ENCODE measurements at regions not wholly inside any gene's neighbourhood (a gene's known extent, or its start where the extent isn't known, plus 50 kb on each side); places are given as distances from the start of the nearest gene placed in this dataset.
"Not testable (repeated sequence)": the region's sequence is repeated elsewhere in the genome, so short reads cannot be mapped to it uniquely, and the experiment has no call there.

DNA sequence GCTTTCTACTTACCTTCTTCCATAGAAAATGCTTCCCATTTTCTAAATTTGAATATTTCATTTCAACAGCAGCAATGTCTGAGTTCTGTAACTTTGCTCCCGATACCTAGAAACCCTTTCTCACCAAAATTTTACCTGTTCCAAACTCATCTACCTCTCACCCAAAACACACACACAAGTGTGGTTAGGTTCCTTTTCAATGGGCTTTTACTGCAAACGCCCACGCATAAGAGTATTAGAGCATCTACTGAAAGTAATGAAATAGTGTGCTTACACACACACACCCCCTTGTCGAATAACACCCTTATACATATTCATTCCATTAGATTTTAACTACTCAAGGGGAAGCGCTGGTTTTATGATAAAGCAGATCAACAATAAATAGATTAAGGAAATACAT, 610.3 kb upstream of the AADAT start:
- intact Hi-C loops (cut with DNase I, micrococcal nuclease): no loop called here
- no peak for ATAC-seq
- no peak for DNase-seq

DNA sequence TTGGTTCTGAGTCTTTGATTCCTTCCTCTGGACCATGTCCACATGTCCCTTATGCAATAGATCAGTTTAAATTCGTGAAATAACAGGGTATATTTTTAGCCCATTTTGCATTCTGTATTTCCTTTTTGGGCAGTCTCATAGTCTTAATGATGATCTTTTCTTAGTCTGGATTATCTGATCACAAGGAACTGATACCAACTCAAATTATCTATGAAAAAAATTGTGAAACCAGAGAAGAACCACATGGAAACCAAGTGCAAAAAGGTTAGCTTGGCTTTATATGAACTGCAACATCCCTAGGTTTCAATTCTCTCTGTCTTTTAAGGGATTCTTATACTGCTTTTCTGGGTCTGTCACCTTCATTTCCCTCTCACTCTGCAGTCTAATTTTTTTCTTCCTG, 608.6 kb upstream of the AADAT start:
- ATAC-seq: no peak
- no peak for DNase-seq
- intact Hi-C loops (cut with DNase I, micrococcal nuclease): no loop called here

DNA sequence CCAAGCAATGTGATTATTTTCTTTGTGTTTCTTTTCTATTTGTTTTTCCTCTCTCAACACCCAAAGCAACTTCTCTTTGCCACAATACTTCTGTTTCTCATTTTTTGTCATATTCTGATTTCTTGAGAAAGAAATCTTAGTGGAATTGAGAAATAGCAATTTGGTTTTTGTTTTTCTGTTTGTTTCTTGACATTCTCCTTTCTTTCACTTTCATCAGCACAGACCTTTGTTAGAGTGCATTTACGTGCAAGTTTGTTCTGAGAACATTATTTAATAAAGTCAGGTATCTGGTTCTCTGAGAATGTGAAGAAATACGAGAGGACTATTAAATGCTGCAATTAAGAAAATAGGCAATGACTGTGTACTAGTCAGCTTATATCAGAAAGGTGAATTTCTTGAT, 608.1 kb upstream of the AADAT start:
- intact Hi-C loops (cut with DNase I, micrococcal nuclease): no loop called here
- ATAC-seq: no peak
- no peak for DNase-seq

DNA sequence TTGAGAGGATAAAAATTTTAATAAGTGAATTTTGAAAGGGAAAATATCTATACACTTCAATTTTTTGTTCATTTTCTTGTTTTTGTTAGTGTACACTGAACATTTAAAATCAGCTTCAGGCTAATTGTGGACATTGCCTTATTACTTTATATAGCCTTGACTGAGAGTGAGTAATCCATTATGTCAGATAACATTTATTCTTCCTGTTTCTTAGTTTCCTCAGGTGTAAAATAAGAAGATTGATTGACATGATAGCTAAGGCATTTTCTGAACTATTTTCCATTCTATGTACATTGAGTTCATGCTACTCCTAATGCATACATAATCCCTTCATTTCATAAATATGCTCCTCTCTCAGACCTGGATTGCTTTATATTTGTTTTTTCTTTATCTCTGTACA, 607.3 kb upstream of the AADAT start:
- intact Hi-C loops (cut with DNase I, micrococcal nuclease): no loop called here
- DNase-seq (no peak), ATAC-seq (no peak)

DNA sequence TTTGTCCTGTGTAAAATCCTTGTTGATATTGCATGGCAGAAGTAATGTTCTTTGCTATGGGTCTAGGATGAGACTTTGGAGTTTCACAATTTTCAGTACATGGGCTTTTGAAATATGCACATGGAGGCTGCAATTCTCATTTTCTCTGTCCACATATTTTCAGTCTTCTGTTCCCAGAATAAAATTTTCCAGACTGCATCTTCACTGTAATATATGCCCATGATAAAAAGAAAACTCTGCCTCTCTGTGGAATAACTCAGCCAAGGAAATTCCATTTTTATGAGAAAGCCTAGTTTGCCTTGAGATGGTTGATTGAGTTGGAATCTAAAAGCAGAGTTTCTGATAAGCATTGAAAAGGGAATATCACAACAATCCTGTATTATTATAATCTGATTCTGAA, 601.4 kb upstream of the AADAT start:
- DNase-seq: no peak
- intact Hi-C loops (cut with DNase I, micrococcal nuclease): no loop called here
- ATAC-seq: no peak

DNA sequence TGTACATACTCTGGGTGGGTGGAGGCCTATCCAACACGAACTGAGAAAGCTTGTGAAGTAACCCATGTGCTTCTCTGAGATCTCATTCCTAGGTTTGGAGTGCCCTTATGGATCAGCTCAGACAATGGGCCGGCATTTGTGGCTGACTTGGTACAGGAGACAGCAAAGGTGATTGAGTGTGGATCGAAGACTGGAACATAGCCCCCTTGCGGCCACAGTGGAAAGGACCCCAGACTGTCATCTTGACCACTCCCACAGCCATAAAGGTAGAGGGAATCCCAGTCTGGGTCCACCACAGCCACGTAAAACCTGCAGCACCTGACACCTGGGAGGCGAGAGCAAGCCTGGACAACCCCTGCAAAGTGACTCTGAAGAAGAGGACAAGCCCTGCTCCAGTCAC, 598.0 kb upstream of the AADAT start:
- ATAC-seq: no peak
- DNase-seq: no peak
- intact Hi-C loops (cut with DNase I, micrococcal nuclease): no loop called here

DNA sequence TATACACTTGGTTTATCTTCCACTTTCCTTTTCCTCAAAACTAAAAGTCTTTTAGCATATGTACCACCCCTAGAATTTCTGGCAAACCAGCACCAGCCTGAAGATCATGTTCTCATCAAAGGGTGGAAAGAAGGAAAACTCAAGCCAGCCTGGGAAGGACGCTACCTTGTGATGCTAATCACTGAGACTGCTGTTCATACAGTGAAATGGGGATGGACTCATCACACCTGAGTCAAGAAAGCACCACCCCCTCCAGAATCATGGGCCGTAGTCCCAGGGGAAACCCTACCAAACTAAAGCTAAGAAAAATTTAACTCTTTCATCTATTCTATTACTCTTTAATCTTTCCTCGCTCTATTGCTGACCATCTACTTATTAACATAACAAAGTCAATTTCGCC, 595.9 kb upstream of the AADAT start:
- intact Hi-C loops (cut with DNase I, micrococcal nuclease); ATAC-seq: not testable (repeated sequence)

DNA sequence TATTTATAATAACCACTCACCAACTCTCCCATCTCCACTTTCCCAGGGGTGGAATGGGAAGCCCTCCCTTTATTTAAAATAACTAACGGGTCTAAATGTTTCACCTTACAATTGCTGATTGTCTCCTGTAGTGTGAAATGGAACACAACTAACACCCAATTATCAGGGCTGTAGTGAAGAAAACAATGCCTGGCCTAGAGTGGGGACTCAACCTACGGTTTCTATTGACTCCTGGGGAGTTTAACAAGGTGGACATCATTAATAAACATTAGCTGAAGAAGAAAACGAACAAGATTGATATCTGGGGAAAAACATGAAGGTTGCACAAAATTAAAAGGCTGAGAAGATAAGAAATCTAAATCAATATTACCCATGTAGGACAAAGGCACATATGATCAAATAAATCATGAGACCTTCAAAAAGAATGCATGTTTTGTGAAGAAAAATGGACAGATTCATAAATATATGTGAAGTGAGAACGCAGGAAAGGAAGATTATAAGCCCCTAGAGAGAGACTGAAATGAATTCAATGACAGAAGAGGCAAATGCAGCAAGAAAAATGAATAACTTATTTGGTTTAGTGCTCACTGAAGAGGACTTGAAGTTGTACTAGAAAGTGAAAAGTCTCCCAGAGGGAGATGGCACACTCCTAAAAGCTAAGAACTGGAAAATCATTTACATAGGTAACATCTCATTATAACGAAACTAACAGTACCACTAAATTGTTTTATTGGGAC, 593.0 kb upstream of the AADAT start:
- intact Hi-C loops (cut with DNase I, micrococcal nuclease): no loop called here
- no peak for ATAC-seq

More for the DNA sequence above, 595.9 kb upstream of the AADAT start:
- DNase-seq: not testable (repeated sequence)

DNA sequence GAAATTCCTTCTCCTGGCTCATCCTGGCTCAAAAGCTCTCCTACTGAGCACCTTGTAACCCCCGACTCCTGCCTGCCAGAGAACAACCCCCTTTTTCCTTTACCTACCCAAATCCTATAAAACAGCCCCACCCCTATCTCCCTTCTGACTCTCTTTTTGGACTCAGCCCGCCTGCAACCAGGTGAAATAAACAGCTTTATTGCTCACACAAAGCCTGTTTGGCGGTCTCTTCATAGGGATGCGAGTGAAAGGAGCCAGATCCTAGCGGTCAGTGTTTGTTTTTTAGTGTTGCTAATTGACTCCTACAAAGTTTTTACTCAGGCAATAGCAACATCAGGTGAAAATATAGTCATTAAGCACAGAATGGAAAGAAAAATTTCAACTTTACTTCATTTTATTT, 592.3 kb upstream of the AADAT start:
- ATAC-seq; intact Hi-C loops (cut with DNase I, micrococcal nuclease); DNase-seq: not testable (repeated sequence)

More for the DNA sequence above, 593.0 kb upstream of the AADAT start:
- no peak for DNase-seq

DNA sequence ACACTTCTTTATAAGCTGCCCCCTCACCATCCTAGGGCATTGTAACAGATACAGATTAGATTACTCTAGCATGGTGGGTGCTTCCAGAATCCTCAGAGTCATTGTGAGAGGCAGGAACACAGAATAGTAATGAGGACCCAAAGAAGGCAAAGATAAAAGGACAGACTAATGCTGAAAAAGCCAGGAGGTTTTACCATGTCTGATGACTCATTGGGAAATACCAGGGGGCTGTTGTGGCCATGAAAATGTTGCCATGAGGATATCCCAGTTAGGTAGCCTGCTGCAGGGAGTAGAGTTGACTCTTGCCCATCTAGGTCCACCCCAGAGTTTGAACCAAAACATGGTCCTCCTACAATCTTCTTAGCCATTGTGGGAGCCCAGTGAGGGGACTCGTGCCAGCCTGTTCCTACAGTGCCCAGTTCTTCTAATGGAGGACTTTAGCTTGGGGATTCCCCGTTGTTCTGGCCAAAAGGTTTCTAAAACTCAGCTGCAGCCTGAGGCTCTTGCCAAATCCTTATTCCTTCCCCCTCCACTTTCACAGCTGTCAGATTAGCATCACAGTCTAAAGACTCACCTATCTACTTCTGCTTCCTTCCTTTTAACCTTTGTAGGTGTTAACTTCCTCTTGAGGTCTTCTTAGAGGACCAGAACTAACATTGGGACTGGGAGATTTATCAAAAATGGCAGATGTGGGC, 586.0 kb upstream of the AADAT start:
- DNase-seq: no peak
- ATAC-seq: no peak
- intact Hi-C loops (cut with DNase I, micrococcal nuclease): no loop called here

DNA sequence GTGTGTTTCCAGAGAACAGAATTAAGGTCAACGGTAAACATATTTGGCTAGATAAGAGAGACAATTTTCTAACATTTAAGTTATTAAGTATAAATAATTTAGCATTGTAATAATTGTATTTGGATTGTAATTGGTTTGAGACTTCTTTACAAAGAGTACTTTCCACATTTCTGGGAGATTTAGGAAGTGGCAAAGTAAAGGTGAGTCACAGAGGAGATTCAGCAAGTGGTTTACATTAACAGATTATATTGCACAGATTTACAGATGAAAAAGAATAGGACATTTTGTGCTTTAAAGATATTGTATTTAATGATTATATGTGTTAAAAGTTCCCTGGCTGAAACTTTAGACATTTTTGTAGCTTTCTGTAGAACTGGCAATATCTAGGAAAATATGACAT, 584.4 kb upstream of the AADAT start:
- DNase-seq (no peak), ATAC-seq (no peak)
- intact Hi-C loops (cut with DNase I, micrococcal nuclease): no loop called here

DNA sequence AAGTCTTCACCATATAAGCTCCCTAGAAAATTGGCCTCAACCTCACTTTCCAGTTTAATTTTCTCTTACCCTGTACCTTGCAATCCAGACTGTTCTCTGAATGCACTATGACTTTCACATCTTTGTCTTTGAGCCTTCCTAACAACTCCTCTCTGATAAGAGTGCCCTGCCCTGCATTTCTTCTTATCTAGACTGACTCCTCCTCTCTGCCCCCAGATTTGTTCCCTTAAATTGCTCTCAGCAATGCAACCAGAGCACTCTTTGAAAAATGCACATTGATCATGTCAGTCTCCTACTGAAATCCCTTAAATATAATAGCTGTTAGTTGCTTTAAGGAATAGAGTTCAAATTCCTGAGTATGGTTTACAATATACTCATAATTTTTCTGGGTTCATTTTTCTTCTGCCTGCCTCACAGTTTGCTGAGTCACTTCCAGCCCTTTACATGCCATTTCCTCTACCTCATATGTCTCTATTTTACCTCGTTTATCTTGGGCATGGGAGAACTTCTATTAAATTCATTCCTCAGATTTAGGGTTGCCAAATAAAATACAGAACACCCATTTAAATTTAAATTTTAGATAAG, 582.7 kb upstream of the AADAT start:
- intact Hi-C loops (cut with DNase I, micrococcal nuclease): no loop called here
- no peak for ATAC-seq
- no peak for DNase-seq

DNA sequence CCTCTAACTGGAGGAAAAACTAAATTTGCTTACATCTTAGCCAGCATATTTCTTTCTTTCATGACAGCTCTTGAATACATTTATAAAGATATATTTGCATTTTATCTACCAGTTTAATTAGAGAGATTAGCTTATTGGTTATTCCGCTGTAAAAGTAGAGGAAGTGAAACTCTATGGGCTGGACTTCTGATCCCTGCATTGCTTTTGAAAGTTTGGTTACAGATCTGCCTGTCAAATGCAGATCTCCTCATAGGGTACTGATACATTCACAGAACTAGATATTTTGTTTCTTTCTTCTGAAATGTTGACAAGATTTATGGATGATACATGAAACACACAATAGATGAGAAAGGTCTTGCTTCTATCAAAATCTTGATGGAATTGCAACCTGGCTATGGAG, 581.4 kb upstream of the AADAT start:
- ATAC-seq: no peak
- DNase-seq: no peak
- intact Hi-C loops (cut with DNase I, micrococcal nuclease): no loop called here

DNA sequence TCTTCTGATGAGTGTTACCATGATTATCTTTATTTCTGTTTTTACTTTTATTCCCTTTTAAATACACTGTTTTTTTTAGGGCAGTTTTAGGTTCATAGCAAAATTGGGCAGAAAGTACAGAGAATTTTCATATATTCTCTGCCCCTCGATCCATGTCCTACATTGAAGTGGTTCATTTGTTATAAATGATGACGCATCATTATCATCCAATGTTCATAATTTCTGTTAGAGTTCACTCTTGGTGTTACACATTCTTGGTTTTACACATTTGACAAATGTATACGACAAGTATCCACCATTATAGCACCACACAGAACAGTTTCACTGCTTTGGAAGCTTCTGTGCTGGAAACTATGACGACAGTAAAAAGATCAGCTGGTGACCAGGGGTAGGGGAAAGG, 578.1 kb upstream of the AADAT start:
- intact Hi-C loops (cut with DNase I, micrococcal nuclease): no loop called here

DNA sequence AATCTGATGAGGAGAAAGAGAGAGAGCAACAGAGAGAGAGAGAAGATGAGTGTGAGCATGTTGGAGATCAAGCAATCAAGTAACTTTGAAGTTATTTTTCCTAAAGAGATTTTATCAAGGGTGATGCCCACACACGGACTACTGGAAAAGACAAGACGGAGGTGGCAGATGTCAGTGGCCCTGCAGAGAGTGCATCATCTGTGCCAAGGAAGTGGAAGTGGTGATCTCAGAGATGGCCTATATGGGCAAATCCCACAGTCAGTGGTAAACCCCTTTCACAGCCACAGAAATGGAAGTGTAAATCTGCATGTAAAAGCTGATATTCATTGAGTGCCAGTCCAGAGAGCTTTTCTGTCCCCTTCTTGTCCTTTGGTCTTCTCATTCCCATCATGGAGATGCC, 577.2 kb upstream of the AADAT start:
- DNase-seq (no peak), ATAC-seq (no peak)
- intact Hi-C loops (cut with DNase I, micrococcal nuclease): no loop called here

More for the DNA sequence above, 578.1 kb upstream of the AADAT start:
- no peak for ATAC-seq
- DNase-seq: no peak

DNA sequence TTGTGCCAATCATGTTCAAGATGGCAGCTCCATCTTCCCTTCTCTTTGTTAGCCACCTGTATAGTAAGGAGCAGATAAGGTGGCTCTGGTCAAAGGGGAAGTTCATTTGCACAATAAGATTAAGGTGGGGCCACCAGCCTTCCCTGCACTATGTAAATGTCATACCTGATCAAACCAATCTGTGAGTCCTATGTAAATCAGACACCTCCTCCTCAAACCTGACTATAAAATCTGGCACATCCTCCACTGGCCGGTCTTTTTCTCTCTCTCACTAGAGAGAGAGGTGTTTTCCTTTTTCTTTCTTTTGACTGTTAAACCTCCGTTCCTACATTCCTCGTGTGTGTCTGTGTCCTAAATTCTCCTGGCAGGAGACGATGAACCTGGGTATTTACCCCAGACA, 572.5 kb upstream of the AADAT start:
- no peak for ATAC-seq
- DNase-seq: no peak
- intact Hi-C loops (cut with DNase I, micrococcal nuclease): no loop called here

DNA sequence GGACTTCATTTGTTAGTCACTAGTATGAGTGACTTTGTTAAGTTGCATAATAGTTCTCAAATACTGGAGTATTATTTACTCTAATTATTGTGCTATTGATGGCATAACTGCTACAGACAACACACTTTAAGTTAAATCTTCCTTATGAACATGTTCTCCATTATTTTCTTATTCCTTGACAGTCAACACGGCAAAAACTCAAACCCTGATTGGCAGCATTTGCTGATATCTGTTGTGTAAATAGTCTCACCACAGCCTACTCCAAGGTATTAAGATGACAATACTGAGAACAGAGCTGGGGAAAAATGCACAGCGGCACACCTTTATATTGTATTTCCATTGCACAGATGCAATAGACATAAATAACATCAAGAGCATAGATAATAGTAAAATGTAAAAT, 568.0 kb upstream of the AADAT start:
- no peak for DNase-seq
- intact Hi-C loops (cut with DNase I, micrococcal nuclease): no loop called here
- no peak for ATAC-seq

DNA sequence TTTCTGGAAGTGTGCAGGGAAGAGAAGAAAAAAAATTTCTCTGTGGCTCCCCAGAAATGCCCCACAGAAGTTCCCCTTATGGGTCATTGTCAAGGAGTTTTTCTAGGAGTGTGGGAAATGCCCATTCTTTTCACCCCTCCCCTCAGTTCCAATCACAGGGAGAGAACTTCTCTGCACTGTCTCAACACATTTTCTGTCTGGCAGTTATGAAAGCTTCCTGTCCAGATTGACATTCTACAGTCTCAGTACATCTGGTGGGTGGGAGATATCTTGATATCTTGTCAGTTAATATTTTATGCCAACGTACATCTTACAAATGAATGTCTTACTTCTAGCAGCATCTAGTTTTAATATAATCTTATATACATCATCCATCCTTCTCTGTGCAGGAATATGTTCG, 566.8 kb upstream of the AADAT start:
- intact Hi-C loops (cut with DNase I, micrococcal nuclease): no loop called here
- DNase-seq: no peak
- no peak for ATAC-seq

DNA sequence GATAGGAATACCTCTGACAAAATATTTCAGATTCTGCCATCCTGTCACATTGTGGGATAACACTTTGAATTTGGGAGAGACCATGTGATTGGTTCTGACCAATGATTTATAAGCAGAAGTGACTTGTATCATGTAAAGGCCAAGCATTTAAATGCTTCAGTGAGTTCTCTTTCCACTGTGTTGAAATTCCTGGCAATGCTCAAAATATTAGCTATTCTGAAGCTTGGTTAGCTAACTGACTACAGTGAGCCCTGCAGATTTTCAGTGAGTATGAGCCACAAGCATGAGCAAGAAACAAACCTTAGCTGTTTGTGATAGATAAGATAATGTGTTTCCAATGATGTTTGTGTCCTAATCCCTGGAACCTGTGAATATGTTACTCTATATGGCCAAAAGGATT, 562.8 kb upstream of the AADAT start:
- intact Hi-C loops (cut with DNase I, micrococcal nuclease): no loop called here
- ATAC-seq (no peak), DNase-seq (no peak)

DNA sequence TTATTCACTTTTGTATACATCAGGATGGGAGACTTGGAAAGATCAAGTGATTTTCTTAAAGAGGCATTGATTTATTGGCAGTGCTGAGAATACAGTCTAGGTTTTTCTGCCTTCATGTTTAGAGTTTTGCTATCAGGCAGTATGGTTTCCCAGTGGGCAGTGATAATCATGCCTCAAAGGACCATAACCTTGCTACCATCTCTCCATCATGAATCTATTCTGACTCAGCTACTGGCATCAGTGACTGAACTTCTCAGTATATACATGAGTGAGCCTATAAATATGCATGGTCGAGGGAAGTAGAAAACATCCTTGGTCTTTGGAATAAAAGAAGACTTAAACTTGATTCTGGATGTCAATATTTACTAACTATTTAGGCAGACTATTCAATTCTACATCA, 562.0 kb upstream of the AADAT start:
- intact Hi-C loops (cut with DNase I, micrococcal nuclease): no loop called here
- DNase-seq (no peak), ATAC-seq (no peak)
